GM18867 (cell line): ENCODE measurements at regions not wholly inside any gene's neighbourhood (a gene's known extent, or its start where the extent isn't known, plus 50 kb on each side); places are given as distances from the start of the nearest gene placed in this dataset.
"Not testable (repeated sequence)": the region's sequence is repeated elsewhere in the genome, so short reads cannot be mapped to it uniquely, and the experiment has no call there.

Experiments used
- ATAC-seq: cut with Tn5 transposase; IDR thresholded peaks from one replicate; pipeline ENCODE4 v1.9.1; 2021; ENCODE audit warnings: mild to moderate bottlenecking, moderate library complexity; ENCODE audit not compliant: unreplicated experiment

- ATAC-seq: no peak
These were observed 81.8 kb upstream of the SHANK2 start for GRCh38 chr11:71334191-71334590.

DNA sequence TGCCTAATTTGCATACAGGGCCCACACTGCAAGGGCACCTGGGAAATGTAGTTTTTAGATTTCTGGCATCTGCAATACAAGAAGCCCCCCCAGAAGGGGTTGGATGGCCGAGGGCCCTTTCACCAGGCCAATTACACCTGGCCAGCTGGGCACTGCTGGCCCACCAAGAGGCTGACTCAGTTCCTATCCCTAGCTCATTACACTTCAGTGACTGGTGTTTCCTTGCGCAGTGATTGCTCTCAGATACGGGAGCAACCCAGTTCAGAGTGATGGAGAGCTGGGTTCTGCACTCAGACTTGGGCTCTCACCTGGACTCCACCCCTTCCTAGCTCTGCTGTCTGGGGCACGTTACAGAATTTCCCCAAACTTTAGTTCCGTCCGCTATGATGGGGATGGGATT is 81.1 kb upstream of the SHANK2 start:
- ATAC-seq: no peak

DNA sequence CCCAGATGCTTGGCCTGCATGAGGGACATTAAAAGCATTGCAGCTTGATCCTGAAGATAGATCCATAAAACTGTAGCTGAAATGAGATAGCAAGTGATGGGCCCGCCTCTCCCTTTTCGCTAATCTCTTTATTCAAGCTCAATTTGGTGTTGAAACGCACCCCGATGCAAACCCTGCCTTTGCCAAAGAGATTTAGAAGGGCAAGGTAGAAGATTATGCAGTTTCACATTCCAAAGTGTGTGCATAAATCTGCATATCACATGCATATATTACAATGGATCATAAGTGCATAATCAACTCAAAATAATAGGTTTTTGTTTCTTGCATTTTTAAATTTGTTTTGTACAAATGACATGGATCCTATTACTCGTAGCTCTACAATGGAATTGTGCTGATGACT is 80.1 kb upstream of the SHANK2 start:
- no peak for ATAC-seq

DNA sequence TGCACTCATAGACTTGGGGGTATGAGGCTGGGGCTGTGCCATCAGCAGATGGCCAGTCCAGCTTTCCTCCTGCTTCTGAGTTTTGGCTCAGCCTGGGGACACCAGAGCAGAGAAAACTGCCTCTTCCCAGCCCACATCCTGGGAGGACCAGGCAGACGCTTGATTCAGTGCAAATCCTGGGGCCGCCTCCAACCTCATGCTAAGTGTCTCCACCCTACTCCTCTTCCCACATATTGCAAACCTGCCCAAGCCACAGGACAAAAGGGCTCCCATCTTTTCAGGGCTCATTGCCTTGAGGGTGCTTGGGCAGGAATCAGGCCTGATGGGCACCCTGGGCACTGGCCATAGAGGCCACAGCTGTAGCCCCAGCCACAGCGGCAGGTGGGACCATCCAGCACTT is 79.7 kb upstream of the SHANK2 start:
- no peak for ATAC-seq

GRCh38 chr11:71331631-71332030 is 79.3 kb upstream of the SHANK2 start:
- no peak for ATAC-seq

DNA sequence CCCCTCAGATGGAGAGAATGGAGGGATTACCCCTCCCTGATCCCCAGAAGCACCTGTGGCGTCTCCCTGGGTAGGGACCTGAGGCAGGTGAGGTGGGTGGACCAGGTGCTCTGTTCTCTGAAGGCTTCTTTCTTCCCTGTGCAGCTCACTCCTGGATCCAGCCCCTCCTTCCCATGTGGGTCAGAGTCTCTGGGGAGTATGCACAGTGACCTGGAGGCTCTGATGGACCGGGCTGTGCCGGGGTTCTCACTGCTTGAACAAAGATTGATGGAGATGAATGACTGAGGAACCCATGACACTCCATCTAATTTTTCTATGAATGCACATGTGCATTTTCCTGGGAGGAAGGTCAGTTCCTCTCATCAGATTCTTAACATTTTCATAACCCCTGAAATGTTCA is 78.6 kb upstream of the SHANK2 start:
- ATAC-seq: no peak

DNA sequence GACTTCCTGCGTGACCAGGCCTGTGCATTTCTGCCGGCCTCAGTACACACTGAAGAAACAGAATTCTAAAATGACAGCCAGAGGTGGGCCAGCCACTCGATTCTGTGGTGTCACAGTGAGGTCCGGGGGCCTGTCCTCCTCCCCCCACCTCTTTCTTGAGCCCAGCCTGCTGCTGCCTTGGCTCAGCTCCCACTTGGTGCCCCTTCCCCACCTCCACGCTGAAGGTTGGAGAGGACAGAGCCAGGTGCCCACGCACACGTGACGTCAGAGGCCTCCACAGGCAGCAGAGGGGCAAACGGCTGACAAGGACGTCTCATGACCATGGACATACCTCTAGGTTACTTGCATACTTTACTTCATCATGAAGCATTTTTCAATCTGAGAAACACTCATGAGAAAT is 78.0 kb upstream of the SHANK2 start:
- no peak for ATAC-seq

GRCh38 chr11:71329786-71330185 is 77.4 kb upstream of the SHANK2 start:
- no peak for ATAC-seq

- no peak for ATAC-seq
These were observed 76.8 kb upstream of the SHANK2 start for GRCh38 chr11:71329165-71329510.

DNA sequence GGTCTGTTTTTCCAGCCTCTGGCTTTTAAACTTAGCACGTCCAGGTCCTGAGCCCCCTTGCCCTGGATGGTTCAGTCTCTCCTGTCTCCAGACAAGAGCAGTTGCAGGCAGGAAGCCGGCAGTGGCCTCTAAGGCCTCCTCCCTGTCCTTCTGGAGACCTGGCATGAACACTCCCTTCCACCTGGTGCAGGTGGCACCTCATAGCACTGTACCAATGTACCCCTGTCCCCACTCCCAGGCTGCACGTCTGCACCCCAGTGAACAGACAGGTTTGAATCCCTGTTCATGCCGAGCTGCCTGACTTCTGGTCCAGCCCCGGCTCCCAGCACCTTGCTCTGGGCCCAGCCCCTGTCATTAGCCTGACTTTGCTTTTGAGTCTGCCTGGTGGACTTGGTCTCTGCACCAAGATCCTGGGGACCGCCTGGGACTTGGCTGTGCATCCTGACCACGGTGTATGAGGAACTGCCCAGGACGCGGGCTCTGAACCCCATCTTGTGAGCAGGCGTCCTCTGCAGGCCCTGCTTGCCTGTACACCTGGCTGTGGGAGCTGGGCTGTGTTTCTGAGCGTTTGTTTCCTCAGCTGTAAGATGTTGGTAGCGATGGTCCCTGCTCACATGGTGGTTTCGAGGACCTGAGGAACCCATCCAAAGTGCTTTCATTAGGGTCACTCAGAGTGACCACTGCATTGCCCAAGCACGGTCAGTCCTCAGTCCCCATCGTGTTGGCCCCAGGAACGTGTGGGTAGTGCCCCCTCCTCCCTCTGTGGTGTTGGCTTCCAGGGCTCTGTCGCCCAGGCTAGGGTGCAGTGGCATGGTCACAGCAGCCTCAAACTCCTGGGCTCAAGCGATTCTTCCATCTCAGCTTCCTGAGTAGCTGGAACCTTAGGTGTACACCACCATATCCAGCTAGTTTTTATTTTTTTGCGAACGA is 75.0 kb upstream of the SHANK2 start:
- no peak for ATAC-seq

GRCh38 chr11:71326328-71326940 is 74.1 kb upstream of the SHANK2 start:
- ATAC-seq: no peak

GRCh38 chr11:71325418-71326327 is 73.3 kb upstream of the SHANK2 start:
- no peak for ATAC-seq

GRCh38 chr11:71324788-71325417 is 72.5 kb upstream of the SHANK2 start:
- no peak for ATAC-seq

- ATAC-seq: no peak
These were observed 71.6 kb upstream of the SHANK2 start for GRCh38 chr11:71323876-71324526.

GRCh38 chr11:71322861-71323582 is 70.6 kb upstream of the SHANK2 start:
- no peak for ATAC-seq

DNA sequence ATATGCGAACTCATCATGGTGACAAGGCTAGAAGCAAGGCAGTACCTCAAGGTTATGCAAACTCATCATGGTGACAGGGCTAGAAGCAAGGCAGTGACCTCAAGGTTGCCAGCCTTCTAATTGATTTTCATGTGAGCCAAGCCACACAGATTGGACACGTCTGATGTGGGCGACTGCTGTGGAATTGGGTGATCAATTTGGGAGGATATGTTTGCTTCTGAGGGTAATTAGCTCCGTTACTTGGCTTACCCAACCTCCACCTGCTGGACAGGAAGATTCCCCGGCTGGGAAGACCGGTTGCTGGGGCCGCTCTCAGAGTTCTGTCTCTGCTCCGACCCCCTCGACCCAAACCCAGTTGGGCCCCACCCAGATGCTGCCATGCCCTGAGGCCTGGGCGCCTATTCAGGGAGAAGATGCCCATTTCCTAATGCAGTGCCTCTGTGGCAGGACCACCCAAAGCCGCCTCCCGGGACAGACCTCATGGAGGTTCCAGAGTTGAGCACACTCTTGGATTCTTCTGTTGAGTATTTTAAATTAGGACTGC is 69.9 kb upstream of the SHANK2 start:
- ATAC-seq: no peak

DNA sequence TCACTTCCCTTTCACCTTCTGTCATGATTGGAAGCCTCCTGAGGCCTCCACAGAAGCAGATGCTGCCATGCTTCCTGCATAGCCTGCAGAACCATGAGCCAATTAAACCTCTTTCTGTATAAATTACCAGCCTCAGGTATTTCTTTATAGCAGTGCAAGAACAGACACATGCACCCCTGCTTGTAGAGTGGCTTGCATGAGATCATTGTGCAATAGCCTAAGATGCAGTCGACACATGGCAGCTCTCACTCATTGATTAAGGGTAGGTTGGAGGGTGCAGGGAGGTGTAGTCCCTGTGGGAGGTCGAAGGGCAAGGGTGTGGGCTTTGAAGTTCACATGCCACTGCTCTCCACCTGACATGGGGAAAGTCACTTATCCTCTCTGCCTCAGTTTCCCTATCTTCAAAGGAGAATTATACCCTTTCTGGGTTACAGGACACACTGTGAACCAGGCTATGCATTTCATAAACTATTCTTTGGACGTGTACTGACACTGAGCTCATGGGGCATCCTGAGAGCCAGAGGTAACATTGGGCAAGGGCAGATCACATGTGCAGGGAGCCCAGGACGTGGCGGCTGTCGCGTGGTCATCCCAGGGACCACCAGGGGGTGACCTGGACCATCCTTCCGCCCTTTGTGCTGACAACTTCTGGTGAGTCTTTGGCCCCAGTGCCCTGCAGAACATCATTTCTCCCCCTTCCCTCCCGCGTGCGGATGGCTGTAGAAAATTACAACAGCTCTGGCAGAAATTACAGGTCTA is 69.2 kb upstream of the SHANK2 start:
- no peak for ATAC-seq

- no peak for ATAC-seq
These were observed 64.3 kb upstream of the SHANK2 start for GRCh38 chr11:71316701-71317100.

DNA sequence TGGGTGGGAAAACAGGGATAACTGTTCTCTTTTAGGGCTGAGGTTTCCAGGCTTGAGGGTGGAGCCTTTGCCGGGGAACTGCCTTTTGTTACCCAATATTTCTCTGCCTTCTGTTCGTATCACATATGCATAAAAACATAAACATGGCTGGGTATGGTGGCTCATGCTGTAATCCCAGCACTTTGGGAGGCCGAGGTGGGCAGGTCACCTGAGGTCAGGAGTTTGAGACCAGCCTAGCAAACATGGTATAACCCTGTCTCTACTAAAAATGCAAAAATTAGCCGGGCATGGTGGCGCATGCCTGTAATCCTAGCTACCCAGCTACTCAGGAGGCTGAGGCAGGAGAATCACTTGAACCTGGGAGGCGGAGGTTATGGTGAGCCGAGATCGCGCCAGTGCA is 60.2 kb upstream of the SHANK2 start:
- not testable (repeated sequence) for ATAC-seq
